Effector CD4-positive, alpha-beta T cell (primary cell): ENCODE measurements at regions not wholly inside any gene's neighbourhood (a gene's known extent, or its start where the extent isn't known, plus 50 kb on each side); places are given as distances from the start of the nearest gene placed in this dataset.

Experiments used
- DNase-seq: peaks from one replicate; pipeline ENCODE4 v3.0.0-alpha.2; 2020

GRCh38 chr21:27674041-27674615, 707.2 kb upstream of the ADAMTS5 start:
- DNase-seq = no peak

GRCh38 chr21:27673581-27673980, 706.7 kb upstream of the ADAMTS5 start:
- no peak for DNase-seq

- no peak for DNase-seq
Measured at GRCh38 chr21:27671207-27671606, 704.3 kb upstream of the ADAMTS5 start.

- DNase-seq = no peak
Measured at GRCh38 chr21:27653481-27653880, 686.6 kb upstream of the ADAMTS5 start.

GRCh38 chr21:27649762-27650161, 682.9 kb upstream of the ADAMTS5 start:
- no peak for DNase-seq

- DNase-seq = no peak
Measured at GRCh38 chr21:27649323-27649722, 682.4 kb upstream of the ADAMTS5 start.

- DNase-seq = no peak
Measured at GRCh38 chr21:27648560-27648959, 681.7 kb upstream of the ADAMTS5 start.

- DNase-seq = no peak
Measured at GRCh38 chr21:27647921-27648320, 681.0 kb upstream of the ADAMTS5 start.

- no peak for DNase-seq
Measured at GRCh38 chr21:27647401-27647800, 680.5 kb upstream of the ADAMTS5 start.

GRCh38 chr21:27646691-27647090, 679.8 kb upstream of the ADAMTS5 start:
- no peak for DNase-seq

GRCh38 chr21:27646056-27646455, 679.2 kb upstream of the ADAMTS5 start:
- no peak for DNase-seq

GRCh38 chr21:27645285-27645684, 678.4 kb upstream of the ADAMTS5 start:
- no peak for DNase-seq

- no peak for DNase-seq
Measured at GRCh38 chr21:27643326-27643725, 676.4 kb upstream of the ADAMTS5 start.

GRCh38 chr21:27639286-27639685, 672.4 kb upstream of the ADAMTS5 start:
- no peak for DNase-seq

- DNase-seq = no peak
Measured at GRCh38 chr21:27636656-27637055, 669.8 kb upstream of the ADAMTS5 start.

GRCh38 chr21:27633631-27634030, 666.7 kb upstream of the ADAMTS5 start:
- DNase-seq = no peak

GRCh38 chr21:27631471-27631870, 664.6 kb upstream of the ADAMTS5 start:
- no peak for DNase-seq

- no peak for DNase-seq
Measured at GRCh38 chr21:27622631-27623030, 655.7 kb upstream of the ADAMTS5 start.

- DNase-seq = no peak
Measured at GRCh38 chr21:27614231-27614630, 647.3 kb upstream of the ADAMTS5 start.

GRCh38 chr21:27606422-27606821, 639.5 kb upstream of the ADAMTS5 start:
- no peak for DNase-seq

GRCh38 chr21:27596196-27596595, 629.3 kb upstream of the ADAMTS5 start:
- no peak for DNase-seq

GRCh38 chr21:27595716-27596115, 628.8 kb upstream of the ADAMTS5 start:
- no peak for DNase-seq

- no peak for DNase-seq
Measured at GRCh38 chr21:27590271-27590670, 623.4 kb upstream of the ADAMTS5 start.

GRCh38 chr21:27589781-27590180, 622.9 kb upstream of the ADAMTS5 start:
- DNase-seq = no peak

GRCh38 chr21:27586986-27587385, 620.1 kb upstream of the ADAMTS5 start:
- no peak for DNase-seq

GRCh38 chr21:27586326-27586725, 619.4 kb upstream of the ADAMTS5 start:
- no peak for DNase-seq
